Gastroesophageal sphincter (tissue), 4 donors: ENCODE measurements at regions not wholly inside any gene's neighbourhood (a gene's known extent, or its start where the extent isn't known, plus 50 kb on each side); places are given as distances from the start of the nearest gene placed in this dataset.

Experiments used
- ATAC-seq: fragments of 150-250 bp; one replicate; pipeline ENCODE4 v1.9.1; 2016; ENCODE audit warnings: mild to moderate bottlenecking, moderate library complexity
- H3K27ac ChIP-seq, 4 donors: fragments of 200-600 bp; sonication (generic) in 3 of 4; 1 replicate in 3 of 4; 2 replicates in 1 of 4; pipeline ENCODE4 v1.5.1; 2016 to 2019
- H3K27me3 ChIP-seq: fragments of 200-600 bp; sonication (generic); one replicate; pipeline ENCODE4 v1.5.1; 2019
- H3K36me3 ChIP-seq, 2 donors: fragments of 200-600 bp; sonication (generic); one replicate each; pipeline ENCODE4 v1.5.1; 2019; ENCODE audit warnings: control low read depth in 1 of 2
- H3K4me1 ChIP-seq, 3 donors: fragments of 200-600 bp; sonication (generic); 1 replicate in 2 of 3; 2 replicates in 1 of 3; pipeline ENCODE4 v1.5.1; 2016 to 2019; ENCODE audit warnings: control low read depth in 2 of 3
- H3K4me3 ChIP-seq, 2 donors: fragments of 200-600 bp; sonication (generic); one replicate each; pipeline ENCODE4 v1.5.1; 2019; ENCODE audit warnings: mild to moderate bottlenecking in 1 of 2, moderate library complexity in 1 of 2
- H3K9me3 ChIP-seq, 3 donors: fragments of 200-600 bp; sonication (generic); one replicate each; pipeline ENCODE4 v1.5.1; 2017 to 2019; ENCODE audit warnings: control low read depth in 2 of 3
- CTCF ChIP-seq, 4 experiments: fragments of 200-600 bp in 2 of 4; fragments of 450-650 bp in 2 of 4; sonication (generic) in 1 of 4; IDR thresholded peaks; one replicate each; pipeline ENCODE4 v1.5.1; 2017 to 2019; ENCODE audit warnings: antibody characterized with exemption in 4 of 4, mild to moderate bottlenecking in 2 of 4, moderate library complexity in 2 of 4
- EP300 ChIP-seq: sonication (generic); formaldehyde crosslinking; IDR thresholded peaks from one replicate; pipeline ENCODE4 v1.6.1; 2017; ENCODE audit warnings: antibody characterized with exemption, mild to moderate bottlenecking
- POLR2A ChIP-seq, 2 donors: fragments of 450-650 bp; IDR thresholded peaks; one replicate each; pipeline ENCODE4 v1.6.1; 2017; ENCODE audit warnings: antibody characterized with exemption in 2 of 2, mild to moderate bottlenecking in 2 of 2, moderate library complexity in 1 of 2
- POLR2AphosphoS5 ChIP-seq: sonication (generic); formaldehyde crosslinking; IDR thresholded peaks from one replicate; pipeline ENCODE4 v1.6.1; 2017; ENCODE audit warnings: antibody characterized with exemption
- WGBS, 2 donors: methylation state at CpG; one replicate each; pipeline ENCODE4 v1.1.5; 2018; ENCODE audit warnings: low coverage in 1 of 2; 5-methylcytosine and 5-hydroxymethylcytosine counted together

GRCh38 chr1:199116488-199116887 lies 477.6 kb downstream of the PTPRC start:
- no peak for TF ChIP-seq POLR2A (IDR thresholded peaks at IDR 0.05)
- no peak for TF ChIP-seq EP300
- TF ChIP-seq POLR2AphosphoS5: no peak
- TF ChIP-seq CTCF (IDR thresholded peaks at IDR 0.05): no peak
- ATAC-seq: no peak
- Histone ChIP-seq H3K27ac (no peak overlapping the region), H3K4me1 (no peaks in the 10 kb centered on the region), H3K36me3 (no peaks in the 10 kb centered on the region), H3K4me3 (no peak overlapping the region), H3K9me3 (peaks cover 0 to 4% (median 0%) of the 10 kb centered on the region in 3 donors), H3K27me3 (no peaks in the 10 kb centered on the region)

GRCh38 chr1:199121047-199121446 lies 482.2 kb downstream of the PTPRC start:
- no peak overlapping the region for H3K4me3 ChIP-seq
- no peaks in the 10 kb centered on the region for H3K4me1 ChIP-seq
- no peaks in the 10 kb centered on the region for H3K36me3 ChIP-seq
- H3K27me3 ChIP-seq: no peaks in the 10 kb centered on the region
- no peaks in the 10 kb centered on the region for H3K9me3 ChIP-seq
- no peak for ATAC-seq
- TF ChIP-seq POLR2A (IDR thresholded peaks at IDR 0.05) (no peak), CTCF (IDR thresholded peaks at IDR 0.05) (no peak), POLR2AphosphoS5 (no peak), EP300 (no peak)
- no peak overlapping the region for H3K27ac ChIP-seq

- Histone ChIP-seq H3K9me3 (no peaks in the 10 kb centered on the region), H3K4me1 (no peaks in the 10 kb centered on the region), H3K36me3 (no peaks in the 10 kb centered on the region), H3K4me3 (no peak overlapping the region), H3K27me3 (no peaks in the 10 kb centered on the region), H3K27ac (no peak overlapping the region)
- ATAC-seq: no peak
- WGBS, 2 donors: 71 to 80% methylated on average over 2 of the region's 2 CpGs
- no peak for TF ChIP-seq POLR2AphosphoS5
- no peak for TF ChIP-seq CTCF (IDR thresholded peaks at IDR 0.05)
- TF ChIP-seq POLR2A (IDR thresholded peaks at IDR 0.05): no peak
- TF ChIP-seq EP300: no peak
Measured at GRCh38 chr1:199122085-199122484, 483.2 kb downstream of the PTPRC start.

GRCh38 chr1:199122532-199123311 lies 483.9 kb downstream of the PTPRC start:
- Histone ChIP-seq H3K36me3 (no peaks in the 10 kb centered on the region), H3K27ac (no peak overlapping the region), H3K9me3 (no peaks in the 10 kb centered on the region), H3K27me3 (no peaks in the 10 kb centered on the region), H3K4me3 (no peak overlapping the region), H3K4me1 (no peaks in the 10 kb centered on the region)
- ATAC-seq: no peak
- TF ChIP-seq EP300: no peak
- TF ChIP-seq POLR2A (IDR thresholded peaks at IDR 0.05): no peak
- TF ChIP-seq CTCF (IDR thresholded peaks at IDR 0.05): no peak
- TF ChIP-seq POLR2AphosphoS5: no peak

GRCh38 chr1:199123615-199124014 lies 484.8 kb downstream of the PTPRC start:
- Histone ChIP-seq H3K4me1 (no peaks in the 10 kb centered on the region), H3K4me3 (no peak overlapping the region), H3K27ac (no peak overlapping the region), H3K27me3 (no peaks in the 10 kb centered on the region), H3K36me3 (no peaks in the 10 kb centered on the region), H3K9me3 (no peaks in the 10 kb centered on the region)
- TF ChIP-seq CTCF (IDR thresholded peaks at IDR 0.05): no peak
- no peak for TF ChIP-seq POLR2A (IDR thresholded peaks at IDR 0.05)
- no peak for TF ChIP-seq EP300
- TF ChIP-seq POLR2AphosphoS5: no peak
- WGBS, 2 donors: 87 to 100% methylated on average over 4 of the region's 4 CpGs
- no peak for ATAC-seq
